GM12892 (cell line): ENCODE measurements at regions not wholly inside any gene's neighbourhood (a gene's known extent, or its start where the extent isn't known, plus 50 kb on each side); places are given as distances from the start of the nearest gene placed in this dataset.
"Not testable (repeated sequence)": the region's sequence is repeated elsewhere in the genome, so short reads cannot be mapped to it uniquely, and the experiment has no call there.

ENCODE experiments used
- DNase-seq: peaks from one replicate; pipeline ENCODE4 v3.0.0; 2011; ENCODE audit not compliant: insufficient read length
- FAIRE-seq: peaks from 2 replicates; lab custom pipeline; 2011; peaks lifted over from hg19 to GRCh38; lab: Jason Lieb, UNC
- POLR2A ChIP-seq: IDR thresholded peaks from 2 replicates; pipeline ENCODE4 v1.6.1; 2011; ENCODE audit warnings: low read depth, low read length, control low read depth
- POLR2AphosphoS5 ChIP-seq: IDR thresholded peaks from 2 replicates; pipeline ENCODE4 v1.6.1; 2011; ENCODE audit warnings: low read depth, low read length, control low read depth
- TAF1 ChIP-seq: IDR thresholded peaks from 2 replicates; pipeline ENCODE4 v1.6.1; 2011; ENCODE audit warnings: low read depth, mild to moderate bottlenecking, control low read depth, low read length, borderline replicate concordance

DNA sequence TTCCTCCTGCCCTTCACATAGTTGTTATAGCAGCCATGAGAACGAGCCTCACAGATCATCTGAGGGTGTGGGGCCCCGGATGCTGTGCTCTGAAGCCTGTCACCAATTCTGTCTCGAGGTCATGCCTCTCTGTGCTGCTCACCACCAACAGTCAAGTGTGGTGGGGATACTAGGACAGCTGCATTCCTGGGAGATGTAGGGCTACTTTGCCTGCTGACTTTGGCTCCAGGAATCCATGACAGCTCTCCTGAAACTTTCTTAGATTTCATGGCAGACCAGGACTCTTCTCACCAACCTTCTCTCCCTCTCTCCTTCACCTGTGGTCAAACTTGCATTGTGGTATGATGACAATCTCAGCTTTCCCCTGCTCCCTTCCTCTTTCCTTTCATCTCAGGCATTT is 395.9 kb downstream of the PSAT1 start:
- no peak for DNase-seq
- no peak for FAIRE-seq
- TF ChIP-seq POLR2AphosphoS5 (no peak), TAF1 (no peak), POLR2A (no peak)

DNA sequence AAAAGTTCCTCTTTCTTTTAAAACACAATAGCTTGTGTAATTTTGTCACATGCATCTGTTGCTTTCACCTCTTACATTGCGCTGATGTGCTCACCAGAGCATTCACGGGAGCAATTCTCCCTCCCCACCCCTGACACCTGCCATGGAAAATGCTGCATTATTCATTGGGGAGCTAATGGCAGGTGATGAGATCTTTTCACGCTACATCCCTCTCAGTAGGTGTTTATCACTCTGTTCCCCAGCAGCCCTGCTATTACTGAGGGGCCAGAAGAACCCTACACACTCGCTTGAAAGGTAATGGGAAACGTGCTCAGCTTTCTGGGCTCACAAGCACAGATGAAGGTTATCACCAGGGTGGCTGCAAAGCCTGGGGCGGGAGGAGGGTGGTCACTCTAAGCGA is 398.0 kb downstream of the PSAT1 start:
- FAIRE-seq (no peak), DNase-seq (no peak)
- TF ChIP-seq POLR2AphosphoS5 (no peak), TAF1 (no peak), POLR2A (no peak)

DNA sequence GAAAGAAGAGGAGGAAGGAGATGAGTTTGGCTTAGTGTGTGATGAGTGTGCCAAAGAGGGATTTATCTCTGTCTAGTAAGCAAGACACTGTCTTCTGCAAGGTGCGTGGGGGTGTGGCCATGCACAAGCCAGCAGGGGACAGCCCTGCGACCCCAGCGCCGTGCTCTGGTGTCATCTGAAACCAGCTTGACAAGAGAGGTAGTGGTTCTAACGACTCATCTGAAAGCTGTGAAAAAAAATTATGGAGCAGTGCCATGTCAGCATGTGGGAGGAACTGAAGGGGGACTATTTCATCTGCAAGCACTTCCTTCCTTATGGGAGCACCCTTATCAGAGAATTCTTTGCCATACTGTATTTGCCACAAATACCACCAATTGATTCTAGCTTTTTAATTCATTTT is 398.6 kb downstream of the PSAT1 start:
- no peak for FAIRE-seq
- DNase-seq = no peak
- no peak for TF ChIP-seq POLR2AphosphoS5
- no peak for TF ChIP-seq TAF1
- no peak for TF ChIP-seq POLR2A

DNA sequence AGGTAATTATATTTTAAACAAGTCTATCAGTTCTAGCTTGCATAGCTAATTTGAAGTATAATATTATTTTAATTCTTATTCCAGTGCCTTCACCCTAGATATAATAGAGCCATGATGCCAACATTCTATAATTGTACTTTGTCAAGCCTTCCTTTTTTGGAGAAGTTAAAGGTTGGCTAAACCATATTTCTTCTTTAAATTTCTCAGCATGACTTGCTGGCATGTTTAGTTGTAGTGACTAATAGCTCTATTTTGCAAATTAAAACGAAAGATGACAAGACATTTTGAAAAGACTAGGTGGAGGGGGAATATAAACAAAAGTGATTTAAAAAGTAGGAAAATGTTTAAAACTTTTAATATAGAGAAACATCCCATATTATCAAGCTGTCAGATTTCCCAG is 400.7 kb downstream of the PSAT1 start:
- TF ChIP-seq TAF1 (no peak), POLR2A (no peak), POLR2AphosphoS5 (no peak)
- FAIRE-seq = no peak

DNA sequence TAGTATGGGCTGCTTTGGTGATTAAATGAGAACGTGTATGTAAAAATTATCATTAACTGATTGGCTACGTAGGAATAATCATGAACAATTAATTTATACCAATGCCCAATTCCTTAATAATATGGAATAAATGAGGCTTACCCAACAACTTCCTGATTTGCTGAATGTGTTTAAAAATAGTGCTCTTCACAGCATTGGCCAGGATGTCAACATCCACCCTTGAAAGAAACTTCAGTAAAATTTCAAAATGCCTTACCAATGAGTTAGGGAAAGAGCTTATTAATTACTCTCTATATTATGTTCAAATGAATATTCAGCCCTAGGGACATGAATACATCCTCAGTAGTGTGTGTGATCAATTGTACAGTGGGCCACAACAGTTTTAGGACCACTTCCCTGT is 401.4 kb downstream of the PSAT1 start:
- TF ChIP-seq POLR2A = no peak
- no peak for TF ChIP-seq TAF1
- TF ChIP-seq POLR2AphosphoS5 = no peak
- FAIRE-seq (no peak), DNase-seq (no peak)

More for the DNA sequence above, 400.7 kb downstream of the PSAT1 start:
- no peak for DNase-seq

DNA sequence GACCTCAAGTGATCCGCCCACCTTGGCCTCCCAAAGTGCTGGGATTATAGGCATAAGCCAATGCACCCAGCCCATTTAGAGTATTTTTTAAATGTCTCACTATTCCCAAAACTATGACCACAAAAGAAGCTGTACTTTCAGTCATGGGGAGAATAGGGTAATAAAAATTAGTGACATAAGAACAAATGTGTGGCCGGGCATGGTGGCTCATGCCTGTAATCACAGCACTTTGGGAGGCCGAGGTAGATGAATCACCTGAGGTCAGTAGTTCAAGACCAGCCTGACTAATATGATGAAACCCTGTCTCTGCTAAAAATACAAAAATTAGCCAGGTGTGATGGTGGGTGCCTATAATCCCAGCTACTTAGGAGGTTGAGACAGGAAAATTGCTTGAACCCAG is 402.3 kb downstream of the PSAT1 start:
- not testable (repeated sequence) for FAIRE-seq, DNase-seq

DNA sequence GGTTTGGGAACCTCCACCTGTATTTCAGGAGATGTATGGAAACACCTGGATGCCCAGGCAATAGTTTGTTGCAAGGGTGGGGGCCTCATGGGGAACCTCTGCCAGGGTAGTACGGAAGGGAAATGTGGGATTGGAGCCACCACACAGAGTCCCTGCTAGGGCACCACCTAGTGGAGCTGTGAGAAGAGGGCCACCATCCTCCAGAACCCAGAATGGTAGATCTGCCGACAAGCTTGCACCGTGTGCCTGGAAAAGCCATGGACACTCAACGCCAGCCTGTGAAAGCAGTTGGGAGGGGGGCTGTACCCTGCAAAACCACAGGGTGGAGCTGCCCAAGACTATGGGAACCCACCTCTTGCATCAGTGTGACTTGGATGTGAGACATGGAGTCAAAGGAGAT is 407.2 kb downstream of the PSAT1 start:
- FAIRE-seq, DNase-seq: not testable (repeated sequence)

DNA sequence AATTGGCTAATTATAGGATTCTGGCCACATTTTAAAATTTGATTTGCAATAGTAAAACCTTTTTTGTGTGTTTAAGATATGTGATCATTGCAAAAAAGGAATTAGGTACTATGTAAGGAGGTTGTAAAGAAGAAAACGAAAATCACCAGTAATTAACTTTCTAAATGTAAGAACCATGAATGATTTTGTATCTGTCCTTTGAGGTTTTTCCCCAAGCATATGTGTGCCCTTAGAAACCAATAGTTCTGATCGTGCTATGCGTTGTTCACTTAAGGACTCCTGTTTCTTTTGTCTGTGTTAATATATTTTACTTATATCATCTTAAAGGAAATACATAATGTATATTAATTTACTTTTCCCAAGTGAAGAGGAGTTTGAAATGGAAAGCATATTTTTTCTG is 410.2 kb downstream of the PSAT1 start:
- no peak for TF ChIP-seq POLR2AphosphoS5
- TF ChIP-seq POLR2A = no peak
- TF ChIP-seq TAF1 = no peak
- DNase-seq (no peak), FAIRE-seq (no peak)

DNA sequence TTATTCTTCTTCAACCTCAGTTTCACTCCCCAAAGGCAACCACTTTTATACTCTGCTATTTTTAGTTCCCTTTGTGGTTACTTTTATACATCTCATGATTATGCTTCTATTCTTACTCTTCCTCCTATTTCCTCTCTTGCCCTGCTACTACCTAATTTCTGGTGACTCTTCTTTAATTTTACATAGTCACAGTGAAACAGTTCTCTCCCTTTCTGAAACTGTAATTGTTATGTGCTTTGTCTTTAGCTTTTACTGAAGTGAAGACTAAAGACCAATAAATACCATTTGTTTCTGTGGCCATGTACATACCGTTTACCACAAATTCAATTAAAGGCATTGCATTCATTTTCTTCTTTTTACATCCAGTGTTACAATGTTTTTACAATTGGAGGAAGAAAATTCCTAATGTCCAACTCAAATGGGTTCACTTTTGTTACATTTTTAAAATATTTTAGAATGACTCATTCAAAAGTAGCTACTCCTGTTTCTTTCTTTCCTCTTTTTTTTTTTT is 410.6 kb downstream of the PSAT1 start:
- TF ChIP-seq POLR2A (no peak), TAF1 (no peak), POLR2AphosphoS5 (no peak)
- FAIRE-seq (no peak), DNase-seq (no peak)

DNA sequence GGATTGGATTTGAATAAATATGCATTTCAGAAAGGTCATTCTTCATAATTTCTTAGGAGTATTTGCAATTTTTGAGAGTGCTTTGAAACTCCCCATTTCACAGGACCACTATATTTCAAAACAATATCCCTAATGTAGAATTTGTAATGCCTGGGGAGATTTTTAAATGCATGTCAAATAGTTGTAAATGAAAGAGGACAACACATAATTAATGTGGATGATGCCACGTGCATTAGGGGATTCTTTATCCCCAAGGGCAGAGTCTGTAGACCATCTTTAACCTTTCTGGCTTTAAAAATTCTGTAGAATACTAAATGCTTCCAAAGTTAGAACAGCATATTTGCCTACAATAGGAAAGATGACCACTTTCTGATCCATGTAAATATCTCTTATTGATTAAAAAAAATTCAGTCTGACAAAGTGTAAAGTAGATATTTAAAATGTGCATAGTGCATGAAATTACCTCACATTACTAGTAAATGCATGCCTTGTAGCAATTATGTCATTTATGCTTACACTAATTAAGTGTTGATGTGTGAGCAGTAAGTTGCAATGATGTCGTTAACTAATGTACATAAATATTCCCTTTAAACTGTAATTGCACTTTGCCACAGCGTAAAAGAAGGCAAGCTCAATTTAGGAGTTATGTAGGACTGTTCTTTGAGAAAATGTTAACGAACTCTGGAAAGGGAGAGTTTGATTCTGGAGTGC is 416.1 kb downstream of the PSAT1 start:
- TF ChIP-seq POLR2A (no peak), TAF1 (no peak), POLR2AphosphoS5 (no peak)
- DNase-seq (no peak), FAIRE-seq (no peak)

DNA sequence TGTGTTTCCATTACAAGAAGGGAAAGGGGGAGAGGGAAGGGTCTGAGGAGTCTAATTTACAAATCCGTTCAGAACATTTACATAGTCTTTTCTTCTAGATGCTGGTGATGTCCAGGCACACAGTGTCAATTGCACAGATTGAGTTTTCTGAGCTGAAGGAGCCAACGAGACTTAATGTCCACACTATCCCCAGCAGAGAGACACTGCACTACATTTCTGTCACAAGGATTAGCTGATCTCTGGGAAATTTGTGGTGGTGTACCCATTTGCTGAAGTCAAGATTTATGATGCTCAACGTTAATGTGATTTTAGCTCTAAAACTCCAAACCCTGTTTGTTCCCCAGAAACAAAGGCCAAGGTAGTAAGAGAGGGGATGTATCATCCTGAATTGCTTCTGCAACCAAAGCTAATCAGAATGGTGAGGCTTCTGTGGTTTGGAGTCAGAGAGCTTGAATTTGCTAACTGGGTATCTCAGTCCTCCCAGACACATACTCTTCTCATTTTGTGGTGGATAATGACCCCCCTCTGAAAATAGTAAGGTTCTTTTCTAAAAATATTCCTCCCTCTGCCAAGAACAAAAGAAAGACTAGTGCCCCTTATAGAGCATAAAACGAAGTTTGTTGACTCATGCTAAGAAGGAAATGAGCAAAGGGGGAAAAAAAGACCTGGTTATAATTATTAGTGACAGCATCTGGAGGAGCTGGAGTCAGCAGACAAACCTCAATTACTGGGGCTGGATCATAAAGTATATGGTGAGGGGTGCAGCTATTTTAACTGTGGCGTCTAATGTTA is 416.9 kb downstream of the PSAT1 start:
- DNase-seq = no peak

DNA sequence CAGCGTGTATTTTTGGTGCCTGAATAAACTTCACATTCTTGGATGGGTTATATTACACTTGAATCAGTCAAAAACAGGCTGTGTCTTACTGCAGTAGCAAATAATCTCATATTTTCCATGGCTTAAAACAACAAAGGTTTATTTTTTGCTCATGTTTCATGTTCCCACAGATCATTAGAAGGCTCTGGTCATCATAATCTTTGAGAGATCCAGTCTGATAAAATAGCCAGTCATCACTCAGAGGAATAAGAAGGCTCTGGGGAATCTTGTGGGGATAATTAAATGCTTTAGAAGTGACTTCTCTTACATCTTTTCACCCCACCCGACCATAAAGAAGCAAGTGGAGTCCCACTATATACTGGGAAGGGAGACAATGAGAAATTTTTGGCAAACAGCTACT is 417.7 kb downstream of the PSAT1 start:
- DNase-seq = no peak

More for the DNA sequence above, 416.9 kb downstream of the PSAT1 start:
- no peak for FAIRE-seq
- TF ChIP-seq TAF1 (no peak), POLR2AphosphoS5 (no peak), POLR2A (no peak)

DNA sequence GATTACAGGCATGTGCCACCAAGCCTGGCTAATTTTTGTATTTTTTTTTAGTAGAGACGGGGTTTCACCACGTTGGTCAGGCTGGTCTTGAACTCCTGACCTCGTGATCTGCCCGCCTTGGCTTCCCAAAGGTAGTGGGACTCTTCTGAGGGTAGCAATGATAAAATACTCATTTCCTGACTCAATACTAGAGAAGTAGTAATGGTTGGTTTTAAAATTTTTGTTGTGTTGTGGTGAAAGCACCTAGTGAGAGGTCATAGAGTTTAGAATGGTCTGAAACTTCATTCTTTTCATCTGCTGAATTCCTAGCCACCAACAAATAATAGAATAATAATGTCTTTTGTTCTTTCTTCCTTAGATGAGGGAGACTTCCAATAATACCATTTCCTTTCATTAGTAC is 422.1 kb downstream of the PSAT1 start:
- not testable (repeated sequence) for DNase-seq, FAIRE-seq

More for the DNA sequence above, 417.7 kb downstream of the PSAT1 start:
- no peak for FAIRE-seq
- no peak for TF ChIP-seq TAF1
- TF ChIP-seq POLR2A = no peak
- no peak for TF ChIP-seq POLR2AphosphoS5
